ENCODE measurements at regions not wholly inside any gene's neighbourhood (a gene's known extent, or its start where the extent isn't known, plus 50 kb on each side); places are given as distances from the start of the nearest gene placed in this dataset.
"Not testable (repeated sequence)": the region's sequence is repeated elsewhere in the genome, so short reads cannot be mapped to it uniquely, and the experiment has no call there.

- no peak for DNase-seq
These were observed 294.3 kb upstream of the KLF14 start for GRCh38 chr7:131028295-131028694.

- DNase-seq, result no peak
These were observed 295.0 kb upstream of the KLF14 start for GRCh38 chr7:131029002-131029401.

- DNase-seq, result peak; percentile 53
These were observed 296.4 kb upstream of the MKLN1 start for GRCh38 chr7:131031099-131031868.

- DNase-seq, result no peak
These were observed 294.9 kb upstream of the MKLN1 start for GRCh38 chr7:131032786-131033185.

GRCh38 chr7:131034166-131034881 is 293.4 kb upstream of the MKLN1 start:
- DNase-seq, result no peak

- no peak for DNase-seq
These were observed 292.4 kb upstream of the MKLN1 start for GRCh38 chr7:131035088-131035770.

- DNase-seq, result no peak
These were observed 289.5 kb upstream of the MKLN1 start for GRCh38 chr7:131038153-131038552.

GRCh38 chr7:131039355-131039762 is 288.3 kb upstream of the MKLN1 start:
- no peak for DNase-seq

GRCh38 chr7:131039836-131040235 is 287.8 kb upstream of the MKLN1 start:
- DNase-seq, result no peak

- peak; percentile 64 for DNase-seq
These were observed 287.2 kb upstream of the MKLN1 start for GRCh38 chr7:131040467-131040932.

- not testable (repeated sequence) for DNase-seq
These were observed 286.5 kb upstream of the MKLN1 start for GRCh38 chr7:131041012-131041695.

- no peak for DNase-seq
These were observed 285.2 kb upstream of the MKLN1 start for GRCh38 chr7:131042269-131043160.

- DNase-seq, result no peak
These were observed 282.1 kb upstream of the MKLN1 start for GRCh38 chr7:131045526-131045925.

GRCh38 chr7:131046246-131046645 is 281.4 kb upstream of the MKLN1 start:
- no peak for DNase-seq

GRCh38 chr7:131047651-131048304 is 279.9 kb upstream of the MKLN1 start:
- no peak for DNase-seq

- no peak for DNase-seq
These were observed 276.4 kb upstream of the MKLN1 start for GRCh38 chr7:131051304-131051703.

- no peak for DNase-seq
These were observed 275.3 kb upstream of the MKLN1 start for GRCh38 chr7:131052285-131052904.

- DNase-seq, result no peak
These were observed 271.7 kb upstream of the MKLN1 start for GRCh38 chr7:131056007-131056406.

GRCh38 chr7:131057015-131057793 is 270.5 kb upstream of the MKLN1 start:
- peak; percentile 70 for DNase-seq

GRCh38 chr7:131057794-131058070 is 269.9 kb upstream of the MKLN1 start:
- DNase-seq, result peak; percentile 41
